PC-9 (cell line): ENCODE measurements at regions not wholly inside any gene's neighbourhood (a gene's known extent, or its start where the extent isn't known, plus 50 kb on each side); places are given as distances from the start of the nearest gene placed in this dataset.

ENCODE experiments used
- BruUV-seq: library from RNA; stranded (reverse); fragments of 400-500 nt; replicated peaks from 2 replicates; lab custom pipeline; 2021; lab: Mats Ljungman, UMichigan
- CTCF ChIA-PET: fragments of 300-600 bp; sonication (Branson Sonifier 250); formaldehyde crosslinking; loops from one replicate; lab custom pipeline; 2022; ENCODE audit warnings: antibody characterized with exemption; lab: Charles Lee
- POLR2A ChIA-PET: fragments of 300-600 bp; sonication (Branson Sonifier 250); formaldehyde crosslinking; loops from one replicate; lab custom pipeline; 2022; ENCODE audit warnings: antibody characterized with exemption; ENCODE audit not compliant: unreplicated experiment; lab: Charles Lee
- DNase-seq, 2 experiments: peaks; one replicate each; pipeline versions ENCODE4 v3.0.0 to v3.0.0-alpha.2; 2015 to 2022; ENCODE audit warnings: mixed read lengths in 1 of 2
- H2AFZ ChIP-seq: fragments of 200-600 bp; sonication (generic); 2 replicates; pipeline ENCODE4 v1.8.1; 2017; ENCODE audit warnings: antibody characterized with exemption
- H3F3A ChIP-seq: fragments of 200-600 bp; sonication (generic); 2 replicates; pipeline ENCODE4 v1.8.1; 2017; ENCODE audit warnings: antibody characterized with exemption, mild to moderate bottlenecking, low read depth; ENCODE audit not compliant: insufficient read depth
- H3K27ac ChIP-seq: fragments of 200-600 bp; sonication (generic); 2 replicates; pipeline ENCODE4 v1.6.1; 2016; ENCODE audit warnings: mixed run types
- H3K27me3 ChIP-seq: fragments of 200-600 bp; sonication (generic); 2 replicates; pipeline ENCODE4 v1.6.1; 2016; ENCODE audit warnings: low read depth, mixed run types; ENCODE audit not compliant: insufficient read depth
- H3K36me3 ChIP-seq: fragments of 200-600 bp; sonication (generic); 2 replicates; pipeline ENCODE4 v1.6.1; 2016; ENCODE audit warnings: low read depth, mixed run types
- H3K4me1 ChIP-seq: fragments of 200-600 bp; sonication (generic); replicated peaks from 2 replicates; pipeline ENCODE4 v1.6.1; 2016; ENCODE audit warnings: mixed run types; ENCODE audit not compliant: insufficient read depth
- H3K4me2 ChIP-seq: fragments of 200-600 bp; sonication (generic); 2 replicates; pipeline ENCODE4 v1.6.1; 2017; ENCODE audit warnings: mixed run types
- H3K4me3 ChIP-seq: fragments of 200-600 bp; sonication (generic); 2 replicates; pipeline ENCODE4 v1.6.1; 2016; ENCODE audit warnings: mixed run types
- H3K79me2 ChIP-seq: fragments of 200-600 bp; sonication (generic); 2 replicates; pipeline ENCODE4 v1.6.1; 2017; ENCODE audit warnings: low read depth, mixed run types
- H3K9me2 ChIP-seq: fragments of 200-600 bp; sonication (generic); 2 replicates; pipeline ENCODE4 v1.8.1; 2017; ENCODE audit warnings: mild to moderate bottlenecking; ENCODE audit not compliant: insufficient read depth
- H3K9me3 ChIP-seq: fragments of 200-600 bp; sonication (generic); 2 replicates; pipeline ENCODE4 v1.8.1; 2016; ENCODE audit warnings: low read depth; ENCODE audit not compliant: insufficient read depth
- H4K20me1 ChIP-seq: fragments of 200-600 bp; sonication (generic); 2 replicates; pipeline ENCODE4 v1.8.1; 2017; ENCODE audit not compliant: insufficient read depth
- EZH2 ChIP-seq: fragments of 200-600 bp; sonication (generic); IDR thresholded peaks from 2 replicates; pipeline ENCODE4 v1.8.0; 2017; ENCODE audit warnings: antibody characterized with exemption, low read depth
- intact Hi-C: fragments of 100-400 bp; cut with micrococcal nuclease; formaldehyde crosslinking; loops from one replicate; pipeline ENCODE4 v1.10.0; 2022; ENCODE audit not compliant: unreplicated experiment
- TF ChIP-seq, protein P1 (sequence below): fragments of 200-600 bp; sonication (generic); conservative IDR thresholded peaks from 2 replicates; pipeline ENCODE4 v1.6.1; 2017; ENCODE audit warnings: mixed run types, antibody characterized with exemption, mild to moderate bottlenecking, moderate library complexity

DNA sequence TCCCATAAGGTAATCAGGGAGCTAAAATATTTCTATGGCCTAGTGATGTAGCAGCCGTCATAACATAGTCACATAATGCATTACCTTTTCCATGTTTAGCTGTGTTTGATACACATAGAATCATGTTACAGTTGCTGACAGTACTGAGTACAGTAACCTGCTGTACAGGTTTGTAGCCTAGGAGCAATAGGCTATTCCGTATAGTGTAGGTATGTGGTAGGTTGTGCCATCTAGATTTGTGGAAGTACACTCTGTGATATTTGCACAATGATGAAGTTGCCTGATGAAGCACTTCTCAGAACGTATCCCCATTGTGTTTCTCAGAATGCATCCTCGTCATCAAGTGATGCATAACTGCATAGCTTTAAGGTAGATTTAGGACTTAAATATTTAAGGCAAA is 495.6 kb upstream of the ZFP42 start:
- H3K4me1 ChIP-seq: no peaks in the 10 kb centered on the region
- no peak overlapping the region for H3K4me3 ChIP-seq
- H3K79me2 ChIP-seq: no peaks in the 10 kb centered on the region
- H3K9me2 ChIP-seq: no peaks in the 10 kb centered on the region
- no peaks in the 10 kb centered on the region for H4K20me1 ChIP-seq
- H3K9me3 ChIP-seq: no peaks in the 10 kb centered on the region
- BruUV-seq: no TSS peak
- no peak overlapping the region for H2AFZ ChIP-seq
- ChIA-PET POLR2A (no interaction called here), CTCF (no interaction called here)
- H3K27ac ChIP-seq: no peak overlapping the region
- H3F3A ChIP-seq: no peaks in the 10 kb centered on the region
- no peak overlapping the region for H3K4me2 ChIP-seq
- H3K36me3 ChIP-seq: no peaks in the 10 kb centered on the region
- no peak for DNase-seq
- no peaks in the 10 kb centered on the region for H3K27me3 ChIP-seq
- TF ChIP-seq, protein P1, sequence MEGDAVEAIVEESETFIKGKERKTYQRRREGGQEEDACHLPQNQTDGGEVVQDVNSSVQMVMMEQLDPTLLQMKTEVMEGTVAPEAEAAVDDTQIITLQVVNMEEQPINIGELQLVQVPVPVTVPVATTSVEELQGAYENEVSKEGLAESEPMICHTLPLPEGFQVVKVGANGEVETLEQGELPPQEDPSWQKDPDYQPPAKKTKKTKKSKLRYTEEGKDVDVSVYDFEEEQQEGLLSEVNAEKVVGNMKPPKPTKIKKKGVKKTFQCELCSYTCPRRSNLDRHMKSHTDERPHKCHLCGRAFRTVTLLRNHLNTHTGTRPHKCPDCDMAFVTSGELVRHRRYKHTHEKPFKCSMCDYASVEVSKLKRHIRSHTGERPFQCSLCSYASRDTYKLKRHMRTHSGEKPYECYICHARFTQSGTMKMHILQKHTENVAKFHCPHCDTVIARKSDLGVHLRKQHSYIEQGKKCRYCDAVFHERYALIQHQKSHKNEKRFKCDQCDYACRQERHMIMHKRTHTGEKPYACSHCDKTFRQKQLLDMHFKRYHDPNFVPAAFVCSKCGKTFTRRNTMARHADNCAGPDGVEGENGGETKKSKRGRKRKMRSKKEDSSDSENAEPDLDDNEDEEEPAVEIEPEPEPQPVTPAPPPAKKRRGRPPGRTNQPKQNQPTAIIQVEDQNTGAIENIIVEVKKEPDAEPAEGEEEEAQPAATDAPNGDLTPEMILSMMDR: no peak
- no peak for TF ChIP-seq EZH2
- intact Hi-C loops: no loop called here

GRCh38 chr4:187500796-187501195 is 494.8 kb upstream of the ZFP42 start:
- Histone ChIP-seq H3K27me3 (no peaks in the 10 kb centered on the region), H3F3A (no peaks in the 10 kb centered on the region), H3K9me2 (no peaks in the 10 kb centered on the region), H3K4me3 (no peak overlapping the region), H3K4me2 (no peak overlapping the region), H3K9me3 (no peaks in the 10 kb centered on the region), H4K20me1 (no peaks in the 10 kb centered on the region), H3K79me2 (no peaks in the 10 kb centered on the region), H3K27ac (no peak overlapping the region), H3K36me3 (no peaks in the 10 kb centered on the region), H3K4me1 (no peaks in the 10 kb centered on the region), H2AFZ (no peak overlapping the region)
- BruUV-seq: no TSS peak
- DNase-seq: no peak
- POLR2A ChIA-PET: no interaction called here
- CTCF ChIA-PET: no interaction called here
- no peak for TF ChIP-seq EZH2
- TF ChIP-seq, protein P1: no peak
- intact Hi-C loops: no loop called here

GRCh38 chr4:187501731-187502130 is 493.8 kb upstream of the ZFP42 start:
- no peaks in the 10 kb centered on the region for H3K36me3 ChIP-seq
- H4K20me1 ChIP-seq: no peaks in the 10 kb centered on the region
- no peaks in the 10 kb centered on the region for H3K27me3 ChIP-seq
- TF ChIP-seq EZH2: no peak
- TF ChIP-seq, protein P1: no peak
- no TSS peak for BruUV-seq
- H2AFZ ChIP-seq: no peak overlapping the region
- DNase-seq: no peak
- no peaks in the 10 kb centered on the region for H3K9me2 ChIP-seq
- no peak overlapping the region for H3K4me3 ChIP-seq
- no peaks in the 10 kb centered on the region for H3F3A ChIP-seq
- no peaks in the 10 kb centered on the region for H3K4me1 ChIP-seq
- H3K4me2 ChIP-seq: no peak overlapping the region
- ChIA-PET POLR2A (no interaction called here), CTCF (no interaction called here)
- intact Hi-C loops: no loop called here
- H3K9me3 ChIP-seq: no peaks in the 10 kb centered on the region
- H3K79me2 ChIP-seq: no peaks in the 10 kb centered on the region
- no peak overlapping the region for H3K27ac ChIP-seq
